ENCODE measurements at regions not wholly inside any gene's neighbourhood (a gene's known extent, or its start where the extent isn't known, plus 50 kb on each side); places are given as distances from the start of the nearest gene placed in this dataset.

- no peak overlapping the region for H3K27ac Mint-ChIP-seq
- H3K36me3 Mint-ChIP-seq, result no peaks in the 10 kb centered on the region
- H3K9me3 Mint-ChIP-seq, result no peaks in the 10 kb centered on the region
- no peak for DNase-seq (ENCODE audit: low spot score in 2 of 2, unreplicated experiment in 2 of 2)
- TF ChIP-seq CTCF (IDR thresholded peaks at IDR 0.05; ENCODE audit: unreplicated experiment), result no peak
- no peaks in the 10 kb centered on the region for H3K4me1 Mint-ChIP-seq
- H3K27me3 Mint-ChIP-seq (ENCODE audit: low read depth), result peaks cover 59% of the 10 kb centered on the region
- H3K4me3 Mint-ChIP-seq, result no peak overlapping the region
Observed at GRCh38 chr1:204814166-204814884, 56.3 kb upstream of the NFASC start.

GRCh38 chr1:204817341-204817740 lies 53.3 kb upstream of the NFASC start:
- H3K36me3 Mint-ChIP-seq, result no peaks in the 10 kb centered on the region
- H3K27ac Mint-ChIP-seq, result no peak overlapping the region
- no peak for DNase-seq (ENCODE audit: low spot score in 2 of 2, unreplicated experiment in 2 of 2)
- H3K27me3 Mint-ChIP-seq (ENCODE audit: low read depth), result peaks cover 64% of the 10 kb centered on the region
- no peaks in the 10 kb centered on the region for H3K4me1 Mint-ChIP-seq
- no peak overlapping the region for H3K4me3 Mint-ChIP-seq
- TF ChIP-seq CTCF (IDR thresholded peaks at IDR 0.05; ENCODE audit: unreplicated experiment), result no peak
- H3K9me3 Mint-ChIP-seq, result no peaks in the 10 kb centered on the region

- Mint-ChIP-seq H3K9me3 (no peaks in the 10 kb centered on the region), H3K36me3 (no peaks in the 10 kb centered on the region), H3K27ac (no peak overlapping the region), H3K27me3 (ENCODE audit: low read depth) (peaks cover 69% of the 10 kb centered on the region), H3K4me1 (no peaks in the 10 kb centered on the region), H3K4me3 (no peak overlapping the region)
- TF ChIP-seq CTCF (IDR thresholded peaks at IDR 0.05; ENCODE audit: unreplicated experiment), result no peak
- DNase-seq (ENCODE audit: low spot score in 2 of 2, unreplicated experiment in 2 of 2), result no peak
Observed at GRCh38 chr1:204818998-204819397, 51.7 kb upstream of the NFASC start.

- H3K36me3 Mint-ChIP-seq, result no peaks in the 10 kb centered on the region
- H3K9me3 Mint-ChIP-seq, result no peaks in the 10 kb centered on the region
- no peaks in the 10 kb centered on the region for H3K4me1 Mint-ChIP-seq
- DNase-seq (ENCODE audit: low spot score in 2 of 2, unreplicated experiment in 2 of 2), result no peak
- no peak overlapping the region for H3K27ac Mint-ChIP-seq
- no peak overlapping the region for H3K4me3 Mint-ChIP-seq
- H3K27me3 Mint-ChIP-seq (ENCODE audit: low read depth), result peaks cover 69% of the 10 kb centered on the region
- TF ChIP-seq CTCF (IDR thresholded peaks at IDR 0.05; ENCODE audit: unreplicated experiment), result no peak
Observed at GRCh38 chr1:204819495-204819894, 51.2 kb upstream of the NFASC start.
